MCF 10A (cell line): ENCODE measurements at regions not wholly inside any gene's neighbourhood (a gene's known extent, or its start where the extent isn't known, plus 50 kb on each side); places are given as distances from the start of the nearest gene placed in this dataset.

Source experiments
- BruUV-seq: library from RNA; stranded (reverse); fragments of 400-500 nt; replicated peaks from 2 replicates; lab custom pipeline; 2021; lab: Mats Ljungman, UMichigan
- CTCF ChIA-PET: fragments of 300-600 bp; sonication (Branson Sonifier 250); formaldehyde crosslinking; extraction: SDS; loops from one replicate; lab custom pipeline; 2021; ENCODE audit warnings: antibody characterized with exemption, inconsistent platforms; lab: Yijun Ruan, JAX
- POLR2A ChIA-PET: fragments of 300-600, 350-650 bp; sonication (Branson Sonifier 250); formaldehyde crosslinking; extraction: SDS; loops from one replicate; lab custom pipeline; 2020; ENCODE audit warnings: antibody characterized with exemption, inconsistent platforms; lab: Yijun Ruan, JAX
- DNase-seq: peaks from one replicate; pipeline ENCODE4 v3.0.0-alpha.2; 2018; ENCODE audit not compliant: unreplicated experiment
- H3K27ac Mint-ChIP-seq: one replicate; pipeline ENCODE4 v1.8.0; 2022; ENCODE audit warnings: mild to moderate bottlenecking, low read depth, mixed read lengths; ENCODE audit not compliant: unreplicated experiment
- H3K27me3 Mint-ChIP-seq: one replicate; pipeline ENCODE4 v1.8.0; 2022; ENCODE audit warnings: mixed read lengths; ENCODE audit not compliant: insufficient read depth, unreplicated experiment
- H3K36me3 Mint-ChIP-seq: one replicate; pipeline ENCODE4 v1.8.0; 2022; ENCODE audit warnings: mild to moderate bottlenecking, moderate library complexity, mixed read lengths; ENCODE audit not compliant: insufficient read depth, unreplicated experiment
- H3K4me1 Mint-ChIP-seq: one replicate; pipeline ENCODE4 v1.8.0; 2022; ENCODE audit warnings: mixed read lengths; ENCODE audit not compliant: insufficient read depth, unreplicated experiment
- H3K4me3 Mint-ChIP-seq: one replicate; pipeline ENCODE4 v1.8.0; 2022; ENCODE audit warnings: mild to moderate bottlenecking, moderate library complexity, mixed read lengths; ENCODE audit not compliant: unreplicated experiment
- H3K9me3 Mint-ChIP-seq: one replicate; pipeline ENCODE4 v1.8.0; 2022; ENCODE audit warnings: mixed read lengths; ENCODE audit not compliant: unreplicated experiment
- intact Hi-C: fragments of 100-400 bp; cut with micrococcal nuclease; formaldehyde crosslinking; loops from 2 replicates; pipeline ENCODE4 v1.14.1; 2022
- TF ChIP-seq, protein P1 (sequence below): fragments of 200-600 bp; IDR thresholded peaks from one replicate; pipeline ENCODE4 v1.8.0; 2022; ENCODE audit warnings: antibody characterized with exemption, mild to moderate bottlenecking; ENCODE audit not compliant: unreplicated experiment

DNA sequence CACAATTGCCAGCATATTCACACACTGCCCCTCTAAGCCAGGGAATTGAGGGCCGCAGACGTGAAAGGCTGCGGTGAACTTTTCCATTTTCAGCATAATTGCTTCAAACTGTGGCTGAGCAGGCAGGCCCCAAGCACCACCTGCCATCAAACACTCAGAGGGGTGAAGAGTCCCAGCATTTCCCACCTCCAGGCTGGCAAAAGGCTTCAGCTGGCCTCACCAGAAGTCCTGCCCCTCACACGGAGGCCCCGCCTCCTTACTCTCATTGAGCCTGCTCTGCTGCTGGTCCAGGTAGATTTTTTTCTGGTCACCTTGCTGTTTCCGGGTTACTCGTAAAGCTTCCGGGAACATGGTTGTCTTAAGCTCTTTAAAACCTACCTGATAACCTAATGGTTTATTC lies 52.0 kb upstream of the PRELID3B start:
- CTCF ChIA-PET = interaction anchor here (0.6 to 1.1 kb wide), 5 partner anchors 19 to 476 kb away, joined by 3 to 5 read pairs (median 3); no protein-coding TSS in a partner anchor
- no TSS peak for BruUV-seq
- no peaks in the 10 kb centered on the region for H3K4me1 Mint-ChIP-seq
- no peak overlapping the region for H3K4me3 Mint-ChIP-seq
- no peak for DNase-seq
- H3K27ac Mint-ChIP-seq = no peak overlapping the region
- intact Hi-C loops = no loop called here
- TF ChIP-seq, protein P1, sequence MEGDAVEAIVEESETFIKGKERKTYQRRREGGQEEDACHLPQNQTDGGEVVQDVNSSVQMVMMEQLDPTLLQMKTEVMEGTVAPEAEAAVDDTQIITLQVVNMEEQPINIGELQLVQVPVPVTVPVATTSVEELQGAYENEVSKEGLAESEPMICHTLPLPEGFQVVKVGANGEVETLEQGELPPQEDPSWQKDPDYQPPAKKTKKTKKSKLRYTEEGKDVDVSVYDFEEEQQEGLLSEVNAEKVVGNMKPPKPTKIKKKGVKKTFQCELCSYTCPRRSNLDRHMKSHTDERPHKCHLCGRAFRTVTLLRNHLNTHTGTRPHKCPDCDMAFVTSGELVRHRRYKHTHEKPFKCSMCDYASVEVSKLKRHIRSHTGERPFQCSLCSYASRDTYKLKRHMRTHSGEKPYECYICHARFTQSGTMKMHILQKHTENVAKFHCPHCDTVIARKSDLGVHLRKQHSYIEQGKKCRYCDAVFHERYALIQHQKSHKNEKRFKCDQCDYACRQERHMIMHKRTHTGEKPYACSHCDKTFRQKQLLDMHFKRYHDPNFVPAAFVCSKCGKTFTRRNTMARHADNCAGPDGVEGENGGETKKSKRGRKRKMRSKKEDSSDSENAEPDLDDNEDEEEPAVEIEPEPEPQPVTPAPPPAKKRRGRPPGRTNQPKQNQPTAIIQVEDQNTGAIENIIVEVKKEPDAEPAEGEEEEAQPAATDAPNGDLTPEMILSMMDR = no peak
- POLR2A ChIA-PET = interaction anchor here (0.7 to 1.5 kb wide), 2 partner anchors 11 to 18 kb away, joined by 3 read pairs; no protein-coding TSS in a partner anchor
- no peaks in the 10 kb centered on the region for H3K36me3 Mint-ChIP-seq
- no peaks in the 10 kb centered on the region for H3K9me3 Mint-ChIP-seq
- H3K27me3 Mint-ChIP-seq = peaks cover 88% of the 10 kb centered on the region
